OCI-LY7 (cell line): ENCODE measurements at regions not wholly inside any gene's neighbourhood (a gene's known extent, or its start where the extent isn't known, plus 50 kb on each side); places are given as distances from the start of the nearest gene placed in this dataset.

Experiments used
- CTCF ChIP-seq: fragments of 200-600 bp; sonication (generic); conservative IDR thresholded peaks from 2 replicates; pipeline ENCODE4 v1.5.1; 2014; ENCODE audit warnings: mild to moderate bottlenecking, antibody characterized with exemption, low read length, moderate library complexity, mixed read lengths
- EZH2phosphoT487 ChIP-seq: fragments of 200-600 bp; sonication (generic); IDR thresholded peaks from 2 replicates; pipeline ENCODE4 v1.6.1; 2018; ENCODE audit warnings: low read depth, borderline replicate concordance, mild to moderate bottlenecking, mixed run types, antibody characterized with exemption, low read length, moderate library complexity, mixed read lengths

GRCh38 chr6:144630857-144631256, 345.7 kb downstream of the UTRN start:
- TF ChIP-seq CTCF (no peak), EZH2phosphoT487 (no peak)
